CD4-positive, CD25-positive, alpha-beta regulatory T cell (primary cell): ENCODE measurements at regions not wholly inside any gene's neighbourhood (a gene's known extent, or its start where the extent isn't known, plus 50 kb on each side); places are given as distances from the start of the nearest gene placed in this dataset.
A peak's percentile ranks its signal among the peaks of the same experiment; 100 is the strongest.

Source experiments
- ATAC-seq, 2 donors: fragments of 150-1000 bp; cut with Tn5 transposase; one replicate each; pipeline ENCODE4 v1.10.0; 2021; ENCODE audit warnings: low read depth in 2 of 2, moderate number of reproducible peaks in 2 of 2, moderate library complexity in 1 of 2
- DNase-seq, 3 donors: peaks; one replicate each; pipeline versions ENCODE4 v3.0.0 to v3.0.0-alpha.2; 2012 to 2022; ENCODE audit warnings: mixed read lengths in 1 of 3
- H3K27ac ChIP-seq: one replicate; pipeline ENCODE4 v1.7.0; 2013; ENCODE audit warnings: mild to moderate bottlenecking, low read length; ENCODE audit not compliant: insufficient read depth, poor library complexity, severe bottlenecking
- H3K27me3 ChIP-seq: one replicate; pipeline ENCODE4 v1.7.0; 2013; ENCODE audit warnings: low read length; ENCODE audit not compliant: control insufficient read depth, insufficient read depth
- H3K36me3 ChIP-seq: one replicate; pipeline ENCODE4 v1.7.0; 2013; ENCODE audit warnings: mild to moderate bottlenecking, low read length, moderate library complexity; ENCODE audit not compliant: control insufficient read depth, insufficient read depth
- H3K4me1 ChIP-seq: 2 replicates; pipeline ENCODE4 v1.7.0; 2013; ENCODE audit warnings: mild to moderate bottlenecking, low read length; ENCODE audit not compliant: insufficient read depth, control insufficient read depth, poor library complexity, severe bottlenecking
- H3K4me3 ChIP-seq: one replicate; pipeline ENCODE4 v1.7.0; 2013; ENCODE audit warnings: low read depth, mild to moderate bottlenecking, low read length, moderate library complexity
- H3K9me3 ChIP-seq, 2 experiments: 1 replicate in 1 of 2; 2 replicates in 1 of 2; pipeline ENCODE4 v1.7.0; 2013; ENCODE audit warnings: low read length in 2 of 2, mild to moderate bottlenecking in 1 of 2, moderate library complexity in 1 of 2; ENCODE audit not compliant: control insufficient read depth in 2 of 2
- H3K27ac Mint-ChIP-seq, 3 donors: one replicate each; pipeline ENCODE4 v1.8.0; 2020 to 2022; ENCODE audit warnings: mild to moderate bottlenecking in 3 of 3, mixed read lengths in 3 of 3, moderate library complexity in 2 of 3
- H3K27me3 Mint-ChIP-seq: one replicate; pipeline ENCODE4 v1.8.0; 2022; ENCODE audit warnings: mild to moderate bottlenecking, mixed read lengths
- H3K36me3 Mint-ChIP-seq: one replicate; pipeline ENCODE4 v1.8.0; 2020; ENCODE audit warnings: mixed read lengths
- H3K4me1 Mint-ChIP-seq, 4 donors: one replicate each; pipeline ENCODE4 v1.8.0; 2020 to 2022; ENCODE audit warnings: mixed read lengths in 4 of 4, mild to moderate bottlenecking in 1 of 4
- H3K4me3 Mint-ChIP-seq, 4 donors: one replicate each; pipeline ENCODE4 v1.8.0; 2020 to 2022; ENCODE audit warnings: mild to moderate bottlenecking in 4 of 4, mixed read lengths in 4 of 4, moderate library complexity in 3 of 4
- H3K9me3 Mint-ChIP-seq, 7 donors: one replicate each; pipeline ENCODE4 v1.8.0; 2020 to 2022; ENCODE audit warnings: mixed read lengths in 7 of 7, mild to moderate bottlenecking in 3 of 7, moderate library complexity in 2 of 7

GRCh38 chr16:86020971-86021370, 122.0 kb downstream of the IRF8 start:
- H3K4me1 ChIP-seq = no peaks in the 10 kb centered on the region
- H3K27ac ChIP-seq = no peak overlapping the region
- no peak overlapping the region for H3K4me3 ChIP-seq
- Mint-ChIP-seq H3K4me1 (no peaks in the 10 kb centered on the region), H3K4me3 (no peak overlapping the region), H3K27me3 (peaks cover 12% of the 10 kb centered on the region), H3K9me3 (peaks cover 0 to 24% (median 2%) of the 10 kb centered on the region in 7 donors), H3K27ac (no peak overlapping the region), H3K36me3 (no peaks in the 10 kb centered on the region)
- H3K27me3 ChIP-seq = no peaks in the 10 kb centered on the region
- H3K9me3 ChIP-seq = peaks cover 13 to 17% of the 10 kb centered on the region in 2 experiments
- no peak for DNase-seq
- no peaks in the 10 kb centered on the region for H3K36me3 ChIP-seq
- no peak for ATAC-seq

- Mint-ChIP-seq H3K4me1 (no peaks in the 10 kb centered on the region), H3K9me3 (peaks cover 0 to 24% (median 2%) of the 10 kb centered on the region in 7 donors)
Measured at GRCh38 chr16:86022381-86022960, 123.5 kb downstream of the IRF8 start.

GRCh38 chr16:86024210-86024609, 125.2 kb downstream of the IRF8 start:
- ATAC-seq (no peak), DNase-seq (no peak)
- no peaks in the 10 kb centered on the region for H3K4me1 ChIP-seq
- no peaks in the 10 kb centered on the region for H3K27me3 ChIP-seq
- H3K4me1 Mint-ChIP-seq = no peaks in the 10 kb centered on the region
- peaks cover 4% of the 10 kb centered on the region for H3K27me3 Mint-ChIP-seq
- H3K9me3 ChIP-seq = peaks cover 12 to 14% of the 10 kb centered on the region in 2 experiments
- H3K4me3 ChIP-seq = no peak overlapping the region
- H3K36me3 Mint-ChIP-seq = no peaks in the 10 kb centered on the region
- H3K9me3 Mint-ChIP-seq = peaks cover 0 to 27% (median 2%) of the 10 kb centered on the region in 7 donors
- H3K36me3 ChIP-seq = no peaks in the 10 kb centered on the region
- H3K4me3 Mint-ChIP-seq = no peak overlapping the region
- no peak overlapping the region for H3K27ac Mint-ChIP-seq
- no peak overlapping the region for H3K27ac ChIP-seq

More at GRCh38 chr16:86022381-86022960, 123.5 kb downstream of the IRF8 start:
- DNase-seq (no peak), ATAC-seq (no peak)
- Histone ChIP-seq H3K4me3 (no peak overlapping the region), H3K27me3 (no peaks in the 10 kb centered on the region), H3K9me3 (peaks cover 13 to 17% of the 10 kb centered on the region in 2 experiments), H3K36me3 (no peaks in the 10 kb centered on the region), H3K4me1 (no peaks in the 10 kb centered on the region), H3K27ac (no peak overlapping the region)
- H3K4me3 Mint-ChIP-seq = no peak overlapping the region
- H3K36me3 Mint-ChIP-seq = no peaks in the 10 kb centered on the region
- H3K27me3 Mint-ChIP-seq = peaks cover 12% of the 10 kb centered on the region
- H3K27ac Mint-ChIP-seq = no peak overlapping the region

- H3K27ac Mint-ChIP-seq = no peak overlapping the region
- H3K4me3 Mint-ChIP-seq = no peak overlapping the region
- peaks cover 0 to 21% (median 1%) of the 10 kb centered on the region in 7 donors for H3K9me3 Mint-ChIP-seq
- Histone ChIP-seq H3K36me3 (no peaks in the 10 kb centered on the region), H3K4me1 (no peaks in the 10 kb centered on the region), H3K9me3 (peaks cover 5 to 6% of the 10 kb centered on the region in 2 experiments), H3K27ac (no peak overlapping the region), H3K4me3 (no peak overlapping the region), H3K27me3 (no peaks in the 10 kb centered on the region)
- DNase-seq (no peak), ATAC-seq (no peak)
- no peaks in the 10 kb centered on the region for H3K4me1 Mint-ChIP-seq
- peaks cover 3% of the 10 kb centered on the region for H3K27me3 Mint-ChIP-seq
- no peaks in the 10 kb centered on the region for H3K36me3 Mint-ChIP-seq
Measured at GRCh38 chr16:86025706-86026105, 126.7 kb downstream of the IRF8 start.

- Mint-ChIP-seq H3K27me3 (no peaks in the 10 kb centered on the region), H3K9me3 (peaks cover 0 to 21% (median 1%) of the 10 kb centered on the region in 7 donors), H3K4me3 (peak overlapping the region in 1 of 4 donors; percentile 61), H3K36me3 (no peaks in the 10 kb centered on the region), H3K4me1 (no peaks in the 10 kb centered on the region), H3K27ac (peak overlapping the region in 1 of 3 donors; percentile 60)
- Histone ChIP-seq H3K27ac (no peak overlapping the region), H3K4me1 (no peaks in the 10 kb centered on the region), H3K9me3 (peaks cover 5 to 6% of the 10 kb centered on the region in 2 experiments), H3K27me3 (no peaks in the 10 kb centered on the region), H3K4me3 (no peak overlapping the region), H3K36me3 (no peaks in the 10 kb centered on the region)
- DNase-seq (no peak), ATAC-seq (no peak)
Measured at GRCh38 chr16:86026171-86026910, 127.4 kb downstream of the IRF8 start.

GRCh38 chr16:86026916-86027315, 128.0 kb downstream of the IRF8 start:
- no peak for DNase-seq
- Histone ChIP-seq H3K4me1 (no peaks in the 10 kb centered on the region), H3K9me3 (peaks cover 5 to 6% of the 10 kb centered on the region in 2 experiments), H3K4me3 (no peak overlapping the region), H3K27me3 (no peaks in the 10 kb centered on the region), H3K27ac (no peak overlapping the region), H3K36me3 (no peaks in the 10 kb centered on the region)
- Mint-ChIP-seq H3K9me3 (peaks cover 0 to 21% (median 1%) of the 10 kb centered on the region in 7 donors), H3K27me3 (no peaks in the 10 kb centered on the region), H3K4me1 (no peaks in the 10 kb centered on the region), H3K4me3 (peak overlapping the region in 1 of 4 donors; percentile 61), H3K36me3 (no peaks in the 10 kb centered on the region), H3K27ac (no peak overlapping the region)
- ATAC-seq = no peak

- H3K27ac Mint-ChIP-seq = no peak overlapping the region
- H3K4me3 ChIP-seq = no peak overlapping the region
- no peak overlapping the region for H3K27ac ChIP-seq
- no peak for ATAC-seq
- no peaks in the 10 kb centered on the region for H3K27me3 Mint-ChIP-seq
- no peak for DNase-seq
- H3K4me1 ChIP-seq = no peaks in the 10 kb centered on the region
- no peaks in the 10 kb centered on the region for H3K36me3 ChIP-seq
- no peaks in the 10 kb centered on the region for H3K27me3 ChIP-seq
- no peaks in the 10 kb centered on the region for H3K36me3 Mint-ChIP-seq
- peaks cover 5 to 6% of the 10 kb centered on the region in 2 experiments for H3K9me3 ChIP-seq
- peaks cover 0 to 21% (median 1%) of the 10 kb centered on the region in 7 donors for H3K9me3 Mint-ChIP-seq
- no peaks in the 10 kb centered on the region for H3K4me1 Mint-ChIP-seq
- H3K4me3 Mint-ChIP-seq = no peak overlapping the region
Measured at GRCh38 chr16:86027373-86028126, 128.6 kb downstream of the IRF8 start.
